ENCODE measurements at regions not wholly inside any gene's neighbourhood (a gene's known extent, or its start where the extent isn't known, plus 50 kb on each side); places are given as distances from the start of the nearest gene placed in this dataset.

DNA sequence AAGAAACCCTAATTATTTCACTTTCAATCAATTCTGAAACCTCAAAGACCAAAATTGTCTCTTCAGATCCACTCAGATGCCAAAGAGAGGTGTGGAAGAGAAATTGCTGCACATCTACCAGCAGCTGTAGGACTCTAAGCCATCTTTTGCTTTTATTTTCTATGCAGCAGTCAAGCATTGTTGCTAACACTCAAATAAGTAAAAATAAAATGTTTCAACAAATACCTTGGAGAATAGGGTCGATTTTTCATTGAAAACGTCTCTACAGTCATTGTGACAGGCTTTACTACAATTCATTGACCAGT lies 66.4 kb upstream of the CFAP20DC start:
- no peak for DNase-seq

DNA sequence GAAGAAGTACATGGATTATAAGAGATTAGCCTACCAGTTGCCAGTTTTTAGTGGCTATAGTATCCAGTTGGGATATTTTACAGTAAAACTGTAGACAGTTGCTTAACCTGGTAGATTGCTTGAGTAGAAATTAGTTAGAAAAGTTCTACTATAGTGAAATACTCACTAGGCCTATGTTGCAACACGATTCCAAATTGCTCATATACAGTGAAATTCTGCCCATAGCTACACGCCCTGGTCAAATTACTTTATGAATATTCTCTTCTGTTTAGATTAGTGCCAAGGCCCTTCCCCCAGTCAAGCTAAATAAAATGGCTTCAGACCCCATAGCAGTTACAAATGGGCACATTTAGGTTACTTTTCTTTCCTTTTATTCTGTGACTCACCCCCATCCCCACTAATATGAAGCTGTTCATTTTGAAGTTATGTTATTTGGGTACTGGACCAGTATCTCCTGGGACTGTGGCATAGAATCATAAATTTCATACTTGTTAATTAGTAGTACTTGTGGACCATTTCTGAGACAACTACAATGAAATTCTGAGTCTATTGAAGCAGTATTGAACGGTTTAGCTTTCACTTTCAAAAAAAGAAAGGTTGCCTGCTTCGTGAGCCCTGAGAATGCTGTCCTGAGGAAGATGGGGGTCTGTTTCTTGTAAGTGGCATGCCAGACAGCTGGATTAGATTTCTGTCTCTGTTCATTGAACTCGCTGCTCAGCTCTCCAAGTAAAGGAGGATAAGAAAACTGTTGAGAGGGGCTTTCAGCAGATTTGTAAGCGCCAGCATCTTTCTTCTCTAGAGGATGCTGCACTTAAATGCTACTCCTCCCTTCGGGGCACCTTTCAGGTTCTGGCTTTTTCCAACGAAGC lies 65.8 kb upstream of the CFAP20DC start:
- DNase-seq, result no peak

DNA sequence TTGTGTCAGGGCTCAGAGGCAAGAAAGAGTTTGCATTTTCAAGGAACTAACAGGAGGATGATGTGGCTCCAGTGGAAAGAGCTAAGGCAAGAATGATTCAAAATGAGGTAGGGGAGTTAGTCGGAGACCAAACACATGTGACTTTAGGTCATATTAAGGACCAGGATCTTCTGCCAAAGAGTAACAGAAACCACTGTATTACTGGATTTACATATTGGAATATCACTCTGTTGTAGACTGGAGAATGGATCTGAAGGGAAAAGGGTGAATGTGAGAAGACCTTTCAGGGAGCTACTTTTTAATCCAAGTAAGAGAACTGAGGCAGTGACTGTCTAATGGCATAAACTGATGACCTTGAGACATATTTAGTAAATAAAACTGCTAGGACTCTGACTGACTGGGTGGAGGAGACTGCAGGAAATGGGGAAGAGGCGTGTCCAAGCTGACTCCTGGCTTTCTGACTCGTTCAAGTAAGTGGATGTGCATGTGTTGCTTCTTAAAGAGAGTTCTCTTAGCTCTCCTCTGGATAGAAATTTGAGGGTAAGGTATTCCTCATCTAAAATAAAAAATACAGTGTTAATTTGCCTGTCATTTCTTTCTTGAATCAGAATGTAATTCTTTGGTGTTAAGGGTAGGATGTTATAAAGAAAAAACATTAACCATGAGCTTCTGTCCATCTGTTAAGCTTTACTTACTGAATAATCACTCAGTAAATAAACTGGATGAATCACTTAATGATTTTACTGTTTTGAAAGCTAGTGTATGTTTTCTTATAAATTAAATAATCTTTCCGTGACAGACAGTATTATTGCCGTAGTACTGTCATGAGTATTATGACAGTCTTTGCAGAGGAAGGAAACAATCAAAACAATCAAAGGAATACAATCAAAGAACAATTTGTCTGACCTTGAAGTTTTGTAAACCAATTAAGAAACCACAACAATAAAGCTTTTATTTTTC lies 58.3 kb upstream of the CFAP20DC start:
- DNase-seq, result no peak

DNA sequence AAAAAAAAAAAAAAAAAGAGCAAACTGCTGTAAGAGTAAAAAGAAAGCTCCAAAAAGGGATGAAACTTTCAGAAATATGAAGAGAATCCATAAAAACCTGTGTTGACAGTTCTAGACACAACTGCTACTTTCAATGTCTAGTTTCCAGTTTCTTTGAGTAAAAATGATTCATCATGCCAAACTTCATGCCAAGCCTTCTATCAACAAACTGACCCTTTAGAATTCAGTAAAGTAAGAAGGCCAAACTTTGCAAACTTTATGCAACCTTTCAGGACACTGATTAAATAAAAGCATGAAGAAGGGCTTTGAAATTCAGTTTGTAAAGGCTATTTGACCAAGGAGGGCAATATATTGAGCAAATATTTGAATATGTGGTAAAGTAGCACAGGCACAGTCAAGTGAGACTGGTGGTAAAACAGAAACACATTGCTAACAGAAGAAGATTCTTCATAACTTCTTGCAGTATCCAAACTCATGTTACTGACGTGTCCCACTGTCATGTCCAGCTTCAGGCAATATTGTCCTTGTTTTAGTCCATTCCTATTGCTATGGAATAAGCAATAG lies 56.3 kb upstream of the CFAP20DC start:
- DNase-seq, result no peak

DNA sequence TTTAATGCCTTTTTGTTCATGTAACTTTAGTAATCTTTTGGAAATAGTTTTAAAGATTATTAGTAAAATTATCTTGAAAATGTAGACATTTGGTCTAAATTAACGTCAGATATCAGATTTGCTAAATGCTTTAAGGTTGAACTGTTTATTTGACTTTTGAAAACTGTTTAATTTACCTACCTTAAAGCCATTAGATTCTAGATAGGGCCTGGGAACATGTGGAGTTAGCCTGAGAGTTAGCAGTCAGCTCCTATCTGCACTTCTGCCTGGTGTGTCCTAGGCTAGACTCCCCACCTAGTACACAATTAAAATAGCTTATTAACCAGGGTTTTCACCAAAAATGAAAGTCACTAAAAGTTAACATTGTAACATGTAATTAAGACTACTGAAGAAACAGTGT lies 53.7 kb upstream of the CFAP20DC start:
- no peak for DNase-seq

DNA sequence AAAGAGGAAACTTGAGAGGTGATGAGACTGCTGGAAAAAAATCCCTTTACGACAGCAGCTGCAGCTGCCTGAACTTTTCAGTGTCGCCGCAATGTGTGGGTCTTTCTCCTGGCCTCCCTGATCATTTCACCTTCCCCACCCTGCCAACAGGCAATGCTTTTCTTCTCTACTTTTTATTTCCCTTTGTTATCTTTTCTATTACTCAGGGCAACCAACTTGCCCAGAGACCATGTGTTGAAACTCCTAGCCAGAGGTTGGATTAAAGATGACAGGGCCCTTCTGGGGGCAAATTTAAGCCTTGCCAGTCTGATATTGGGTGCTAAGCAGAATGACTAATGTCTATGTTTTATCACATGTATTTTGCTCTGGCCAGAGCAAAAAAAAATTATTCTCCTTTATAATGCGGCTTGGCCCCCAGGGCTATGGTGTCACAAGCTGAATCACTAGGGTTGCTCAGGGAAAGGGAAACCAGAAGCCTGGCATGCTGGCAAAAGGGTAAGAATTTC lies 51.5 kb upstream of the CFAP20DC start:
- no peak for DNase-seq

Measured in activated T-cell treated with anti-CD3 and anti-CD28 coated beads for 4 hours (primary cell).